GM12873 (cell line): ENCODE measurements at regions not wholly inside any gene's neighbourhood (a gene's known extent, or its start where the extent isn't known, plus 50 kb on each side); places are given as distances from the start of the nearest gene placed in this dataset.

Experiments used
- TF ChIP-seq, protein P1 (sequence below): IDR thresholded peaks from 2 replicates; pipeline ENCODE4 v1.5.1; 2012; ENCODE audit warnings: low read depth, mild to moderate bottlenecking, moderate library complexity, low read length, control low read depth; ENCODE audit not compliant: insufficient read depth; ENCODE audit errors: missing control alignments

DNA sequence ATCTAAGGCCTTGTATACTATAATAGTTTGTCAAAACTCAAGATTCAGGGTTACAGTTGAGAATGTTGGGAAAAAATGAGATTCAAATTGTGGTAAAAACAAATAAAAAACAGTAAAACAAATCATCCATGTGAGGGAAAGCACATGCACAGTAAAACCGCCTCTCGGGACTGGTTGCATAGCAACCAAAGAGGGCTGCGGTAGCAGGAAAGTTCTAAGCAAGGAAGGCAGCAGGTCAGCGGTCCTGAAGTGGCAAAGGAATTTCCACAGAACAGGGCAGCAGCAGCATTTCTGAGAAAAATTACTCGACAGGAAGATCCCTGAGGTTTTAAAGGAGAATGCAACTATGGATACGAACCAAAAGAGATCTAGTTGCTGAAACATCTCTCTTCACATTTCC is 93.7 kb downstream of the DYNAP start:
- TF ChIP-seq, protein P1, sequence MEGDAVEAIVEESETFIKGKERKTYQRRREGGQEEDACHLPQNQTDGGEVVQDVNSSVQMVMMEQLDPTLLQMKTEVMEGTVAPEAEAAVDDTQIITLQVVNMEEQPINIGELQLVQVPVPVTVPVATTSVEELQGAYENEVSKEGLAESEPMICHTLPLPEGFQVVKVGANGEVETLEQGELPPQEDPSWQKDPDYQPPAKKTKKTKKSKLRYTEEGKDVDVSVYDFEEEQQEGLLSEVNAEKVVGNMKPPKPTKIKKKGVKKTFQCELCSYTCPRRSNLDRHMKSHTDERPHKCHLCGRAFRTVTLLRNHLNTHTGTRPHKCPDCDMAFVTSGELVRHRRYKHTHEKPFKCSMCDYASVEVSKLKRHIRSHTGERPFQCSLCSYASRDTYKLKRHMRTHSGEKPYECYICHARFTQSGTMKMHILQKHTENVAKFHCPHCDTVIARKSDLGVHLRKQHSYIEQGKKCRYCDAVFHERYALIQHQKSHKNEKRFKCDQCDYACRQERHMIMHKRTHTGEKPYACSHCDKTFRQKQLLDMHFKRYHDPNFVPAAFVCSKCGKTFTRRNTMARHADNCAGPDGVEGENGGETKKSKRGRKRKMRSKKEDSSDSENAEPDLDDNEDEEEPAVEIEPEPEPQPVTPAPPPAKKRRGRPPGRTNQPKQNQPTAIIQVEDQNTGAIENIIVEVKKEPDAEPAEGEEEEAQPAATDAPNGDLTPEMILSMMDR, result no peak

DNA sequence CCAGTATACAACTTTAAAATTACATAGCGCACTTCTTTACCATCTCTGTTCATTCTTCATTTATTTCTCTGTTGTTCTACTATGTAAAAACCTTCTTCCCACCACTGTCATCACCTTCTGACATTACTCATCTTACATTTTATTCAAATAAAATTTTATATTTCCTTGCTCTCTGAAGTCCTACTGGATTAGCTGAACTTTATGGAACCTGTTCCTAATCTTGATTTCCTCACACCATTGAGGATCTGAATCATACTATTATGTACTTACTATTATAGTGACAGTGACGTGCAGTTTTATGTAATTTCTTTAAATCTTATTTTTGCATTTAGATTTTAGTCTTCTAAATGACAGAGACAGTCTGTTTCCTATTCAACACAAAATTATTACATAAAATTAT is 98.3 kb downstream of the DYNAP start:
- TF ChIP-seq, protein P1, result no peak

DNA sequence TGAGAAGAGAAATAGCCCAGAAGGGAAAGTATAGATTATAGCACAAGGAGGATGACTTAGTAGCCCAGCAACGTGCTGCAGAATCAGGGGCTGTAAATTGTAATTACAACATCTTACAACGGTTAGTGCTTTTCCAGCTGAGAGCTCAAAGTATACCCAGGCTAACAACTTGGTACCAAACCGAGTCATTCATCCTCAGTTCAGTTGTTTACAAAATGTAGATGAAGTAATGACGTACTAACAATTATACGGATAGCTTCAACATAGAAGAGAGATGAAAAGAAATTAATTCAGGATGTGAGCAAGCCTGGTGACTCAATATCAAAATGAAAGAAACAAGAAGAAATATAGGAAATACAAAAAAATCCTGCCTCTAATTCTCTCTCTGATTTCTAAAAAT is 99.2 kb downstream of the DYNAP start:
- TF ChIP-seq, protein P1, result no peak

DNA sequence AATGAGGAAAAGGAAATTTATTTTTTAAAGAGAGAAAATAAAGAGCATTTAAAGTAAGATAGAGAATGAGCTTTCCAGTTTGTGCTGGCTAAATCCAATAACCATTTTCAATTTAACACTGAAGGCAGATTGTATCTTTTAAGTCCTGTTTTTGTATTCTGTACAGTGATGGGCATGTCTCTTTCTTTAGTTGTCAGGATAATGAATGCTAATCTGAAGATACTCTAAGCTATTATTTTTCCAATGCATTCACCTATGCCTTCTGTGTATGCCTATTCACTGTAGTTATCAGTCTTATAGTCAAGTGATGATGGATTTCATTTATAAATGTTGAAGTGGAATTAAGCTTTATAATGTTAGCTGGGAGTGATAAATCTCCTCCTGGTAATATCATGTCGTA is 101.4 kb downstream of the DYNAP start:
- TF ChIP-seq, protein P1, result no peak

DNA sequence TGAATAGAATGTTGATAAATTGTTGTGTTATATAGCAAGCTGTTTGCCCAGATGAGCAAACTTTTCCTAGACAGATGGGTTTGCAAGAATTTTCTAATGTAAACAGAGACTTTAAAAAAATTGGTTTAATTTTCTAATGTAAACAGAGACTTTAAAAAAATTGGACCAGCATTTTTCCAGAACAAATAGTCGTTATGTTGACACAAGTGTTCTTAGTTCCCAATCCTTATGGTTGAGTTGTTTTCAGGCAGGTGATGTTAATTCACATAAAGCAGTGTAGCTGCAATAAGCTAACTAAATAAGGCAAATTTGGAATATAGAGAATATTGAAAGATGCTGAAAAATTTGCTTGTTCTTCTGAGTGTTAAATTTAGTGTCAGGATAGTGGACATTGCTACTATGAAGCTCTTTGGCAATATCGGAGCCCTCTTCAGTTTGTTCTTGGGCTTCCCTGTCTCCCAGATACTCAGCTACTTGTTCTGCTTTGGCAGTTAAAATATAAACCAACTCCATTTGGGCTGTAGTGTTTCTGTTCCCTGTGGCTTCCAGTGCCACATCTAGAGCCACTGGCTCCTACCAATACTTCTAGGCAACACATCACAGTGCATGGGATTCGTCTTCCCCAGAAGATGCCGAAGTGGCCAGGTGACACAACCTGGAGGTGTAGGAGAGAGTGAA is 105.7 kb downstream of the DYNAP start:
- TF ChIP-seq, protein P1, result no peak

DNA sequence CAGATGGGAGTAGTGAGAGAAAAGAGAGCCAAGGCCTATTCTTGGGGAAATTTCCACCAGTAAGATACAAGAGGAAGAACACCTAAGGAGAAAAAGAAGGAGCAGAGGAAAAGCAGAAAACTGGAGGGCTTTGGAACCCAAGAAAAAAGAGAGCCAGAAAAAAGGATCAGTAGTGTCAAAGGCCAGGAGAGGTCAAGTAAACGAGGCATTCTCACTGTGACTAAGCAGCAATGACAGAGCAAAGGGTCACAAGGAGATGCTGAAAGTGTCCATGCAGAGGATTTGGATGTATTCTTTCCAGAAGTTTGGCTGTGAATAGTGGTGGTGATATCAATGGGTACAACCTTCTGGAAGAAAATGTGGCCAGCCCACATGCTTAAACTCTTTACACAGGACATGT is 109.5 kb downstream of the DYNAP start:
- TF ChIP-seq, protein P1, result no peak

DNA sequence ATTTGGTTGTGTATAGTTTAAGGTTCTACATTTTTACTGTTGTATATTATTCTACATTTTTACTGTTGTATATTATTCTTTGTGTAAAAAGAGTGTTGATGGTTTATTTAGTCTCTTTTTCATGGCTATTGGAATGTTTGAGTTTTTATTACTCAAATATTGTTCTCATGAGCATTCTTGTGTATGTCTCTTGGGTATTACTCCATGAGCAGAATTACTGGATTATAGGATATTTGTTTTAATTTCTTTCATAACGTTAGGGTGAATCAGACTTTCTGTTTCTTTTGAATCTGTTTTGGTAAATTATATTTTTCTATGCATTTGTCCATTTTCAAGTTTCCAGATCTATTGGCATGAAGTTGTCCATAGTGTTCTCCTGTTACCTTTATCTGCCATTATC is 111.6 kb downstream of the DYNAP start:
- TF ChIP-seq, protein P1, result no peak
